ENCODE measurements at regions not wholly inside any gene's neighbourhood (a gene's known extent, or its start where the extent isn't known, plus 50 kb on each side); places are given as distances from the start of the nearest gene placed in this dataset.
"Not testable (repeated sequence)": the region's sequence is repeated elsewhere in the genome, so short reads cannot be mapped to it uniquely, and the experiment has no call there.

DNA sequence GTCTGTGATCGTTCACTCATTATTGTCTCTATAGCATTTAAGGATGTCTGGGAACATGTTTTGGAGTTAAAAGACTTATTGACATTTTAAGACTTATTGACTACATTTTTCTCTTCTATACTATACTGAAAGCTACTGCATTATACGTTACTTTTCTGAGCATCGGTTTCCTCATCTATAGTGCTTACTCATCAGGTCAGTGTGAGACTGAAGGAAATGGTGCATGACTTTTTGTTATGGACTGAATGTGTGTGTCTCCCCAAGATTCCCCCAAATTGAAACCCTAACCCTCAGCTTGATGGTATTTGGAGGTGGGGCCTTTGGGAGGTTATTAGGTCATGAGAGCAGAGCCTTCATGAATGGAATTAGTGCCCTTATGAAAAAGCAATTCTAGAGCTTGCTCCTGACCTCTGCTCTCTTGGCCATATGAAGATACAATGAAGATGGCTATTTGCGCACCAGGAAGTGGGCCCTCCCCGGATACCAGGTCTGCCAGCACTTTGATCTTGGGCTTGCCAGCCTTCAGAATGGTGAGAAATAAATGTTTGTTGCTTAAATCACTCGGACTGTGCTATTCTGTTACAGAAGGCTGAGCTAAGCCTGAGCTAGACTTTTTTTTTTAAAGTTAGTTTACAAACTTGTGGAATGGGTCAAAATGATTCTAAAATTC lies 243.7 kb upstream of the RREB1 start:
- DNase-seq (ENCODE audit: low read depth in 2 of 2): no peak

DNA sequence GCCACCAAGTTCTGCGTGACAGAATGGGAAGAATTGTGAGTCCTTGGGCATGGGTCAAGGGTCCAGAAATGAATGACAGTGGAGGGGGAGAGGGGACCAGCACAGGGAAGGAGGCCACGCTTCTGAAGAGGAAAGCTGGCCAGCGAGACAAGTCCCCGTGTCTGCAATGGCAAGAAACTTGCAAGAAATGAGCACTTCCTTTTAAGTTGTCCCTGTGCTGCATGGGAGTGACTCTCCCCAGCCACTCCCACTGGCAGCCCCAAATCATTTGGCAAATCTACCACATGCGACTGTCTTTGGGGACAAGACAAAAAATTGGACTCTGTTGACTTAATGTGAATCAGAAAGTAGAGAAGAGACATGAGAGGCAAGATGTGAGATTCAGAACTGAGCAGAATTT lies 242.2 kb upstream of the RREB1 start:
- no peak for DNase-seq (ENCODE audit: low read depth in 2 of 2)

- DNase-seq (ENCODE audit: low read depth in 2 of 2): no peak
Observed at GRCh38 chr6:6866656-6867403, 240.9 kb upstream of the RREB1 start.

GRCh38 chr6:6867404-6867799 lies 240.4 kb upstream of the RREB1 start:
- no peak for DNase-seq (ENCODE audit: low read depth in 2 of 2)

GRCh38 chr6:6869094-6869493 lies 238.7 kb upstream of the RREB1 start:
- no peak for DNase-seq (ENCODE audit: low read depth in 2 of 2)

- DNase-seq (ENCODE audit: low read depth in 2 of 2): no peak
Observed at GRCh38 chr6:6870921-6871320, 236.8 kb upstream of the RREB1 start.

- peak in 1 of 2 donors; percentile 60 for DNase-seq (ENCODE audit: low read depth in 2 of 2)
Observed at GRCh38 chr6:6872459-6873344, 235.1 kb upstream of the RREB1 start.

DNA sequence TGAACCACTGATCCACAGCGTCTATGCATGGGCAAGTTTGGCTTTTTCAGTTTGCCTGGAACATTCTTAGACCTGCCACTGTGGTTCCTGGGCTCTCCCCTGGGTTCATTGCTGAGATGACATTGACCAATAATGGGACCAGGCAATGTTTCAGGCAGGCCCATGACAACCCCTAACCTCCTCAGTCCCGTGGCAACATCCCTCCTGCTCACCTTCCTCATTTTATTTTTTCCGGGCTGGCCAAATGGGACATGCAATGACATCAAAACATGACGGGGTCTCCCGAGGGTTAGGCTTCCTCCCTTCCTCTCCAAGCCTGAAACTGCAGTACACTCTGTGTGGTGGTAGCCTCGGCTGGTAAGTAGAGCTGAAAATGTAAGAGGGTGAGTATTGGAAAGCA lies 234.0 kb upstream of the RREB1 start:
- DNase-seq (ENCODE audit: low read depth in 2 of 2): peak in 1 of 2 donors; percentile 54

GRCh38 chr6:6875818-6876470 lies 231.8 kb upstream of the RREB1 start:
- DNase-seq (ENCODE audit: low read depth in 2 of 2): peak in 1 of 2 donors; percentile 12

- not testable (repeated sequence) for DNase-seq (ENCODE audit: low read depth in 2 of 2)
Observed at GRCh38 chr6:6877792-6878191, 230.0 kb upstream of the RREB1 start.

DNA sequence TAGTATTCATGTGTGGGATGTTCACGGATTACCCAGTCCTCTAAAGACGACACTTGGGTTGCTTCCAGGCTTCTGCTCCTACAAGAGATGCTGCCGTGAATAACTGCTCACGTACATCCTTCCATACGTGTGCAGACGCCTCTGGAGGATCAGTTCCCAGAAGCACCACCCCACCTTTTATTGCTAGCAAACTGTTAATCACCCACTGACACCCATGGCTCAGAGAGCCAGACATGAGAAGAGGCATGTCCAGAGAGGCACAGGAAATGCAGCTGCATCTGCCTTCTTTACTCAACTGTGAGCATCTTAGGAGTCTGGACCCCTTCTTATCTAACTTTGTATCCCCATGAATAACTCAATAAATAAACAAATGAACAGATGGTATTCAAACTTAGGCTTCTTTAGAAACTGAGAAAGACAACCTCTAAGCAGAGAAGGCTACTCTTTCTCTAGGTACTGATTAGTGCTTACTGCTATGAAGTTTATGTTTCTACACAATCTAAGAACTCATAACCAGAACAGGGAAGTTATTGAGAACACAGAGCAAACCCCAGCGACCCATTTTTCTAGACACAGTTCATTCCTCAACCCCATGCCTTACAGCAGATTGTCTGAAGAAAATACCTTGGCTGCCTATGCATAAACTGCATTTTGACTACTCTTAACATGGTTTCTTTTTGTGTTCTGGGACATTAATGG lies 228.7 kb upstream of the RREB1 start:
- no peak for DNase-seq (ENCODE audit: low read depth in 2 of 2)

GRCh38 chr6:6879586-6879974 lies 228.2 kb upstream of the RREB1 start:
- not testable (repeated sequence) for DNase-seq (ENCODE audit: low read depth in 2 of 2)

DNA sequence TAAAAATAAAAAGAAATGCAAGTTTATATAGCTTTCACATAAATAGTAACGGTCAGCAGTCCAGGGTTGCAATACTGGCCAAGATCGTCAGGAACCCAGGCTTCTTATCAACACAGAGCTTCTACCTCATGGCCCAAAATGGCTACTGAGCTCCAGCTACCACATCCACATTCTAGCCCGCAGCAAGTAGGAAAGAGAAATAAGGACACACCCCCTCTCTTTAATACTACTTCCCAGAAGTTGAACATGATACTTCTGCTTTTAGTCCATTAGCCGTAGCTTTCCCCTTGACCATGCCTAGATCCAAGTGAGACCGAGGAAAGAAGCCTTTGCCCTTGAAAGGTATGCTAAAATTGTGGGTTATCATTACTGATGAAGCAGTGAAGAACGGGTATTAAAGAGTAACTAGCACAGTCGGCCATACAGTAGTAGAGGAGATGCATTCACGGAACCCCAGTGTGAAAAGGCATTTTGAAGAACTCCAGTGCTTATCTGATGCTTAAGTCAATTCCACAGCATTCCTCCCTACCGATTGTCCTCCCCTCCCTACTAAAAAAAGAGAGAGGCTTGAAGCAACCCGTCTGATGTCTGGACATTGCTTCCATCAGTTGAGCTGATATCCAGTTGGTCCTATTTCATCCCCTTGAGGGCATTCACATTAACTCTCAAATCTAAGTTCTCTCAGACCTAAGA lies 226.9 kb upstream of the RREB1 start:
- no peak for DNase-seq (ENCODE audit: low read depth in 2 of 2)

DNA sequence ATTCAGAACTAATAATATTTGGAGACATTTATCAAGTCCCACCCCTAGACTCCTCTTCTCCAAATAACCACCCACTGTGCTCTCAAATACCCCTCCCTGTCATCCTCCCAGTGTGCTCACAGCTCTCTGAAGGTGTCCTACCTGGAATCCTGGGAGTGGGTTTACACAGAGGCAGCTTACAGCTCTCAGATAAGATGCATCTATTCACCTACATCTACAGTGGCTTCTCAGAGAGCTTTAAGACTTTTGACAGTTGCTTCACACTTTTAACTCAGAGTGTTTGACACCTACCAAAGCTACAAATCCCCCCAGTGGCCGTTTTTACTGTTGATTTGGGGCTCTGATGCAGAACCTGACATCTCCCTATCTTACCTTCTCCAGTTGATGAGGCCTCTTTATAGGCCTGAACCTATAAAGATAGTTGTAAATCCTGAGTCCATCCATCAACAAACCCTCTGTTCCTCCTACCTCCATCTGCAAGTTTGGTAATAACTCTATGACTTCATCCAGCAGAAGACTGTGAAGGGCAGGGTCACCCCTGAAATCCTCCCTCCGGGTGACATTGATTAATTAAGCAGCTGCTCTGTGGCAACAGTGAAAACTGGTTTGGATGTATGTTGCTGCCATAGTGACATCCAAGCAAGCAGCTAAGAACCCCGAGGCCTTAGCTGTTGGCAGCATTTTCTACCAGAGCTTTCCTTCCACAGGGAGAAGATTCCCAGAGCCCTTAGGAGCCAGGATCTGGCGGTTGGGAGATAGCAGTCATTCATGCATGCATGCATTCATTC lies 226.1 kb upstream of the RREB1 start:
- DNase-seq (ENCODE audit: low read depth in 2 of 2): no peak

- DNase-seq (ENCODE audit: low read depth in 2 of 2): no peak
Observed at GRCh38 chr6:6882592-6882991, 225.2 kb upstream of the RREB1 start.

GRCh38 chr6:6883011-6883410 lies 224.8 kb upstream of the RREB1 start:
- no peak for DNase-seq (ENCODE audit: low read depth in 2 of 2)

GRCh38 chr6:6884193-6884627 lies 223.6 kb upstream of the RREB1 start:
- no peak for DNase-seq (ENCODE audit: low read depth in 2 of 2)

DNA sequence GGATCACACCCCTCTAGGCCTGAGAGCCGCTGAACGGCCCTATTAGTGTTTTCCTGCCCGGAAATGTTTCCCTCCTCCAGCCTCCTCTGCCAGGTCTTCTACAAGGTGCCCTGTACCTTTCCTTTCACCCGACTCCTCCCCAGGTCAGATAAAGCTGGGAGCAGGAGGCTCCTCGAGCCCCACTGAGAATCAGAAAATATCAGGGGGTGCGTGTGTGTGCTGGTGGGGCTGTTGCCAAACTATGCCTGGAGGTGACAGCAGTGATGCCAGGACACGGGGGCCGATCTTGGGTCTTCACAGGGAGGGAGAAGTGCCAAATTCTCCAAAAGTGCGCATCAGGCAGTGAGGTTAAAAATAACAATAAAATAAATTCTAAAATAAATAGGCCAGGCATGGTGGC lies 222.8 kb upstream of the RREB1 start:
- no peak for DNase-seq (ENCODE audit: low read depth in 2 of 2)

DNA sequence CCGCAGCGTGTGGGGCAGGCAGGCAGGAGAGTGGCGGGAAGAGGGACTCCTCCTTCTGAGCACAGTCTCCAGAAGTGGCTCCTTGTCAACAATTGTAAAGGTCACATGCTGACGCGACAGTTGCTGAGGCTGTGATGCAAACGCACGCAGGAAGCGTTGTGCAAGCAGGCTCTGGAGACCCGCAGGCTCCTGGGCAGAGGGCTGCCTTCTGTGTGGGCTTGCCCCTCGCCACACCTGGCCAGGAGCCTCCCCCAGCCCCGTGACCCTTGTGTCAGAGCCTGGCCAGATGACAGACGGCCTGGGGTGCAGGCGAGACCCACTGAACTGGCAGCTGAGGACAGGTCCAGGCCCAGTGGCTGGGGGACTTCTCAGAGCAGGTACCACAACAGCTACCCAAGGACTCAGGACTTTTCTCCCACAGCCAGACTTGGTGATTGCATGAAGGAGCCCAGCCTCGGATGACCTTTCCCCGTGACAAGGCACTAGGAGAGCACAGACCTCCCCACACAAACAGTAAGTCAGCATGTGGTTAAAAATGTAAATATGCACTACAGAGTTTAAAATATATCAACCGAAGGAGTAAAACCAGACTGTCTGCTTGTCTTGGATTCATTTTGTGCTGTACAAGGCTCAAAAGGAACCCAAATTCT lies 222.1 kb upstream of the RREB1 start:
- no peak for DNase-seq (ENCODE audit: low read depth in 2 of 2)
